ENCODE measurements at regions not wholly inside any gene's neighbourhood (a gene's known extent, or its start where the extent isn't known, plus 50 kb on each side); places are given as distances from the start of the nearest gene placed in this dataset.

DNA sequence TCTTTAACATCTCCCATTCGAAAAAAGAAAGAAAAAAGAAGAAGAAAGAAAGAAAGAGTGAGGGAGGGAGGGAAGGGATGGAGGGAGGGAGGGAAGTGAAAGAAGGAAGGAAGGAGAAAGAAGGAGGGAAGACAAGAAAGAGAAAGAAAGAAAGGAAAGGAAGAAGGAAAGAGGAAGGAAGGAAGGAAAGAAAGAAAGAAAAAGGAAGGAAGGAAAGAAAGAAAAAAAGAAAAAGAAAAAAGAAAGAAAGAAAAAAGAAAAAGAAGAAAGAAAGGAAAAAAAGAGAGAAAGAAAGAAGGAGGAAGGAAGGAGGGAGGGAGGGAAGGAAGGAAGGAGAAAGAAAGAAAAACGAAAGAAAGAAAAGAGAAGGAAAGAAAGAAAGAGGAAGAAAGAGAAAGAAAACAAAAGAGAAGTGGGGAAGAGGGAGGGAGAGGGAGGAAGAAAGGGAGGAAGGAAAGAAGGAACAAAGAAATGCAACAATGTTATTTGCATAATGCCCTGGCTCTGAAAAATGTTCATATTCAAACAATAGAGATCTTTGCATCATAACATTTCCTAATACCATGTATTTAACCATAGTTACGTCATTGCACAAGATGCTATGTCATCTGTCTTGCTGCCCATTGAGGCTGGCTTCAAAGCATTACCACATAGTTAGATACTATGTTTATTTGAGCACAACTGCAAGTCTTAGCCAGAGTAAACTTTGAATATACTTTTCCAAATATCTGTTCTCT, 550.6 kb downstream of the DSC3 start:
- H3K27ac Mint-ChIP-seq, result no peak overlapping the region
- no peak for TF ChIP-seq EZH2 (IDR thresholded peaks at IDR 0.05)
- TF ChIP-seq EZH2phosphoT487 (IDR thresholded peaks at IDR 0.05), result no peak
- TF ChIP-seq, protein P1, sequence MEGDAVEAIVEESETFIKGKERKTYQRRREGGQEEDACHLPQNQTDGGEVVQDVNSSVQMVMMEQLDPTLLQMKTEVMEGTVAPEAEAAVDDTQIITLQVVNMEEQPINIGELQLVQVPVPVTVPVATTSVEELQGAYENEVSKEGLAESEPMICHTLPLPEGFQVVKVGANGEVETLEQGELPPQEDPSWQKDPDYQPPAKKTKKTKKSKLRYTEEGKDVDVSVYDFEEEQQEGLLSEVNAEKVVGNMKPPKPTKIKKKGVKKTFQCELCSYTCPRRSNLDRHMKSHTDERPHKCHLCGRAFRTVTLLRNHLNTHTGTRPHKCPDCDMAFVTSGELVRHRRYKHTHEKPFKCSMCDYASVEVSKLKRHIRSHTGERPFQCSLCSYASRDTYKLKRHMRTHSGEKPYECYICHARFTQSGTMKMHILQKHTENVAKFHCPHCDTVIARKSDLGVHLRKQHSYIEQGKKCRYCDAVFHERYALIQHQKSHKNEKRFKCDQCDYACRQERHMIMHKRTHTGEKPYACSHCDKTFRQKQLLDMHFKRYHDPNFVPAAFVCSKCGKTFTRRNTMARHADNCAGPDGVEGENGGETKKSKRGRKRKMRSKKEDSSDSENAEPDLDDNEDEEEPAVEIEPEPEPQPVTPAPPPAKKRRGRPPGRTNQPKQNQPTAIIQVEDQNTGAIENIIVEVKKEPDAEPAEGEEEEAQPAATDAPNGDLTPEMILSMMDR (IDR thresholded peaks at IDR 0.05), result no peak
- no peaks in the 10 kb centered on the region for H3K79me2 ChIP-seq (ENCODE audit: low read depth)
- no peak overlapping the region for H3K4me2 ChIP-seq
- H3K4me3 ChIP-seq, result no peak overlapping the region
- no peak overlapping the region for H3K4me3 Mint-ChIP-seq
- no peaks in the 10 kb centered on the region for H3K36me3 Mint-ChIP-seq
- DNase-seq (ENCODE audit: low spot score), result no peak
- no peak overlapping the region for H3K27ac ChIP-seq
- H2AFZ ChIP-seq (replicated peaks), result no peak overlapping the region
- H3K36me3 ChIP-seq, result no peaks in the 10 kb centered on the region
- H3K27me3 Mint-ChIP-seq (ENCODE audit: insufficient read depth, low read depth), result no peaks in the 10 kb centered on the region
- no peaks in the 10 kb centered on the region for H3K9me3 ChIP-seq (ENCODE audit: low read depth)
- no peaks in the 10 kb centered on the region for H3K9me3 Mint-ChIP-seq
- peaks cover 7% of the 10 kb centered on the region for H3F3A ChIP-seq (ENCODE audit: low read depth)
- H3K4me1 Mint-ChIP-seq, result peaks cover 14% of the 10 kb centered on the region
- no peaks in the 10 kb centered on the region for H3K4me1 ChIP-seq
- H4K20me1 ChIP-seq (ENCODE audit: low read depth), result no peaks in the 10 kb centered on the region
- no peaks in the 10 kb centered on the region for H3K27me3 ChIP-seq
- H3K9ac ChIP-seq, result no peak overlapping the region

DNA sequence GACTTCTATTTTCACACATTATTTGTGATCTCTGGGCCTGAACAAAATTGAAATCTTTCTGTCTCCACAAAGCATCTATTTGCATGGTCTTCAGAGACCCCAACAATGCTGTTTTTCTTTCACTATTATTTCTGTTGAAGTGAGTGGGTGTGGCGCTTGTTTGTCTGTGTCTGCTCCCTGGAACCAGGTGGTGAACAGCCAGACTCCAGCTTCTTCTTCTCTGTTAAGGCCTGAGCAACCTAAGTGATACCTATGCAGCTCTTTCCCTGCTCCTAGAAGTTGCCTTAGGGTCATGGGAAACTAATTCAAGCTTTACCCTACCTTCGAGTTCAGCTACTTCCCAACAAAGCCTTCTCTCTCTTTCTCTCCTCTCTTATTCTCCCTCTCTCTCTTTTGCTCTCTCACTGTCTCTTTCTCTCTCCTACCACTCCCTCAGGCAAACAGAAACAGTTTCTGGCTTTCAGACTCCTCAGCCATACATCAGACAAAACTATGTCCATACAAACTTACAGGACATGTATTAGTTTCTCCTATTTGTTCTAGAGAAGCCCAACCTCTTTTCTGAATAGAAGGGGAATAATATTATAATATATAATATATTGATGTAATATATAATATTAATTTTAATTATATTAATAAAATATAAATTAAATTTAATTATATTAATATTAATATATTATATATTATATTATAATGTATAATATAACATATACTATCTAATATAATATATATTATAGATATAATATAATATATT, 552.5 kb downstream of the DSC3 start:
- peaks cover 7% of the 10 kb centered on the region for H3F3A ChIP-seq (ENCODE audit: low read depth)
- H3K36me3 ChIP-seq, result no peaks in the 10 kb centered on the region
- peaks cover 19% of the 10 kb centered on the region for H3K4me1 Mint-ChIP-seq
- H3K4me3 Mint-ChIP-seq, result no peak overlapping the region
- no peak overlapping the region for H2AFZ ChIP-seq (replicated peaks)
- no peak overlapping the region for H3K9ac ChIP-seq
- no peaks in the 10 kb centered on the region for H3K4me1 ChIP-seq
- no peaks in the 10 kb centered on the region for H3K9me3 Mint-ChIP-seq
- no peaks in the 10 kb centered on the region for H3K79me2 ChIP-seq (ENCODE audit: low read depth)
- no peaks in the 10 kb centered on the region for H3K36me3 Mint-ChIP-seq
- H3K27ac Mint-ChIP-seq, result no peak overlapping the region
- H3K27ac ChIP-seq, result no peak overlapping the region
- no peaks in the 10 kb centered on the region for H4K20me1 ChIP-seq (ENCODE audit: low read depth)
- H3K9me3 ChIP-seq (ENCODE audit: low read depth), result no peaks in the 10 kb centered on the region
- H3K4me3 ChIP-seq, result no peak overlapping the region
- DNase-seq (ENCODE audit: low spot score), result no peak
- no peak for TF ChIP-seq EZH2phosphoT487 (IDR thresholded peaks at IDR 0.05)
- no peak for TF ChIP-seq EZH2 (IDR thresholded peaks at IDR 0.05)
- TF ChIP-seq, protein P1 (IDR thresholded peaks at IDR 0.05), result no peak
- H3K27me3 ChIP-seq, result no peaks in the 10 kb centered on the region
- no peak overlapping the region for H3K4me2 ChIP-seq
- no peaks in the 10 kb centered on the region for H3K27me3 Mint-ChIP-seq (ENCODE audit: insufficient read depth, low read depth)

DNA sequence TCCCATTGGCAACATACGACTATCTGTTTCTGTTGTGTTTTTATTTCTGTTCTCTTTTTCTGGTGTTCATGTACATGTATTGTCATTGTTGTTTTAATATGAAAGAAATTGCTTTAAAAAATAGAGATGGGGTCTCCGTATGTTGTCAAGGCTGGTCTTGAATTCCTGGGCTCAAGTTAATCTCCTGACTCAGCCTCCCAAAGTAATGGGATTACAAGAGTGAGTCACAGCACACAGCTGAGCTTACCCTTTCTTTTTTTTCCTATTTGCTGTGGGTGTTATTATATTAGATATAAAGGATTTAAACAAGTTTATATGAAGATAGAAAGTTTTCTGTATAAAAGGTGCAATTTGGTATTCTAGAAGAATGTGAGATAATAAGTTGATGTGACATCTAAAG, 554.6 kb downstream of the DSC3 start:
- Histone ChIP-seq H3K9ac (no peak overlapping the region), H3K79me2 (ENCODE audit: low read depth) (no peaks in the 10 kb centered on the region), H3K36me3 (no peaks in the 10 kb centered on the region), H3K4me2 (no peak overlapping the region), H3K4me1 (no peaks in the 10 kb centered on the region), H3K9me3 (ENCODE audit: low read depth) (no peaks in the 10 kb centered on the region), H3F3A (ENCODE audit: low read depth) (peaks cover 7% of the 10 kb centered on the region), H3K4me3 (no peak overlapping the region), H3K27me3 (no peaks in the 10 kb centered on the region), H2AFZ (replicated peaks) (no peak overlapping the region), H3K27ac (no peak overlapping the region), H4K20me1 (ENCODE audit: low read depth) (no peaks in the 10 kb centered on the region)
- H3K27me3 Mint-ChIP-seq (ENCODE audit: insufficient read depth, low read depth), result no peaks in the 10 kb centered on the region
- no peaks in the 10 kb centered on the region for H3K9me3 Mint-ChIP-seq
- no peak for DNase-seq (ENCODE audit: low spot score)
- H3K4me3 Mint-ChIP-seq, result no peak overlapping the region
- H3K36me3 Mint-ChIP-seq, result no peaks in the 10 kb centered on the region
- H3K4me1 Mint-ChIP-seq, result peaks cover 19% of the 10 kb centered on the region
- TF ChIP-seq, protein P1 (IDR thresholded peaks at IDR 0.05), result no peak
- no peak for TF ChIP-seq EZH2phosphoT487 (IDR thresholded peaks at IDR 0.05)
- no peak for TF ChIP-seq EZH2 (IDR thresholded peaks at IDR 0.05)
- no peak overlapping the region for H3K27ac Mint-ChIP-seq
